ENCODE measurements at regions not wholly inside any gene's neighbourhood (a gene's known extent, or its start where the extent isn't known, plus 50 kb on each side); places are given as distances from the start of the nearest gene placed in this dataset.

DNA sequence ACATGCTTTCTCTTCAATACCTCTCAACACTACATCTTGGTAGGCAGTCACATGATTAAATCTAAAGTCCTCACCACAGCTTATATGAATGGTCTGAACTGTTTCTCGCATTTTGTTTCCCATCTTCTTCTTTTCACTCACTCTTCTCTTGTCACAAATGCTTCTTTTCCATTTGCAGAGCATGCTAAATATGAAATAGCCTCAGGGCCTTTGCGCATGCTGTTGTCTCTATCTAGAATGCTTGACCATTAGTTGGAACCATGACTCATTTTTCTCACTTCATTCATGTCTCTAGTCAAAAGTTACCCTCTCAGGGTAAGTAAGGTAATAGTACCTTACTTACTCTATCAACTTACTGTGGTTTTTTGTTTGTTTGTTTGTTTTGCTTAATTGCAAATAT, 239.7 kb downstream of the PTPRC start:
- no peak overlapping the region for H3K27ac ChIP-seq
- no peaks in the 10 kb centered on the region for H3K36me3 ChIP-seq
- H3K4me1 ChIP-seq: no peaks in the 10 kb centered on the region
- H3K27me3 ChIP-seq: no peaks in the 10 kb centered on the region
- no peak overlapping the region for H3K4me3 ChIP-seq
- no peak for TF ChIP-seq POLR2A (IDR thresholded peaks at IDR 0.05)
- TF ChIP-seq, protein P1, sequence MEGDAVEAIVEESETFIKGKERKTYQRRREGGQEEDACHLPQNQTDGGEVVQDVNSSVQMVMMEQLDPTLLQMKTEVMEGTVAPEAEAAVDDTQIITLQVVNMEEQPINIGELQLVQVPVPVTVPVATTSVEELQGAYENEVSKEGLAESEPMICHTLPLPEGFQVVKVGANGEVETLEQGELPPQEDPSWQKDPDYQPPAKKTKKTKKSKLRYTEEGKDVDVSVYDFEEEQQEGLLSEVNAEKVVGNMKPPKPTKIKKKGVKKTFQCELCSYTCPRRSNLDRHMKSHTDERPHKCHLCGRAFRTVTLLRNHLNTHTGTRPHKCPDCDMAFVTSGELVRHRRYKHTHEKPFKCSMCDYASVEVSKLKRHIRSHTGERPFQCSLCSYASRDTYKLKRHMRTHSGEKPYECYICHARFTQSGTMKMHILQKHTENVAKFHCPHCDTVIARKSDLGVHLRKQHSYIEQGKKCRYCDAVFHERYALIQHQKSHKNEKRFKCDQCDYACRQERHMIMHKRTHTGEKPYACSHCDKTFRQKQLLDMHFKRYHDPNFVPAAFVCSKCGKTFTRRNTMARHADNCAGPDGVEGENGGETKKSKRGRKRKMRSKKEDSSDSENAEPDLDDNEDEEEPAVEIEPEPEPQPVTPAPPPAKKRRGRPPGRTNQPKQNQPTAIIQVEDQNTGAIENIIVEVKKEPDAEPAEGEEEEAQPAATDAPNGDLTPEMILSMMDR (IDR thresholded peaks at IDR 0.05): no peak
- H3K9me3 ChIP-seq: no peaks in the 10 kb centered on the region
- DNase-seq: no peak

DNA sequence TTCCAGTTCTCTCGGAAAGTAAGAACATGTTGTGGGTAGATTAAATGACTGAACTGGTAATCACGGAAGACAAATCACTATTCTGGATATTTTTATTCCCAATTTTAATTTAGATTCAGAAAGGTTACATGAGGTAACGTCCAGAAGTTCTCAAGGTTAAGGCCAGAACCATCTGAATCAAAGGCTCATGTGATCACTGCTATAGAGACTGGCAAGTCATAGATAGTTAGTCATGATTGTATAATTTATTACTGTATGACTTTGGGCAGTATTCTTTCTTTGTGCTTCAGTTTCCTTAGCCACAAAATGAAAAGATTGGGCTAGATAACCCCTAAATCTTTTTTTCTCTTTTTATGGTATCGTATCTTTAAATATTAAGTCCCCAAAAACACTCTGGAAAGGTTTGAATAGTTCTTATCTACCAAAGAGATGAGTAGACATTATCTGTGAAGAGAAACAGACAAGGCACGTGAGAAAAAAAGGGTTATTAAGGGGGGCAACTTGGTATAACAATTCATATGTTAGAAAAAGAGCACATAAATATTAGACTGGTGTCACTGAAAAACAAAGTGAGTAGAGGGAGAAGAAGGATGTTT, 241.0 kb downstream of the PTPRC start:
- no peaks in the 10 kb centered on the region for H3K9me3 ChIP-seq
- no peaks in the 10 kb centered on the region for H3K27me3 ChIP-seq
- no peak overlapping the region for H3K4me3 ChIP-seq
- no peak for TF ChIP-seq POLR2A (IDR thresholded peaks at IDR 0.05)
- TF ChIP-seq, protein P1 (IDR thresholded peaks at IDR 0.05): no peak
- H3K27ac ChIP-seq: no peak overlapping the region
- no peak for DNase-seq
- no peaks in the 10 kb centered on the region for H3K36me3 ChIP-seq
- H3K4me1 ChIP-seq: no peaks in the 10 kb centered on the region

DNA sequence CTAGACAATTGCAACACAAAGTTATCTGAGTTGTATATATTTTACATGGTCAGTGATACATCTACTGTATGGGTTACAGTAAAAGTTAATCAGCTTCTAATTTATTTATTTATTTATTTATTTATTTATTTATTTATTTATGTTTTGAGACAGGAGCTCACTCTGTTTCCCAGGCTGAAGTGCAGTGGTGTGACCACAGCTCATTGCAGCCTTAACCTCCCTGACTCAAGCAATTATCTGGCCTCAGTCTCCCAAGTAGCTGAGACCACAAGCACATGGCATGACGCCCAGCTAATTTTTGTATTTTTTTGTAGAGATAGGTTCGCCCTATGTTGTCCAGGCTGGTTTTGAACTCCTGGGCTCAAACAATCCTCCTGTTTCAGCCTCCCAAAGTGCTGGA, 241.6 kb downstream of the PTPRC start:
- H3K9me3 ChIP-seq: no peaks in the 10 kb centered on the region
- H3K36me3 ChIP-seq: no peaks in the 10 kb centered on the region
- no peak overlapping the region for H3K27ac ChIP-seq
- H3K27me3 ChIP-seq: no peaks in the 10 kb centered on the region
- H3K4me1 ChIP-seq: no peaks in the 10 kb centered on the region
- TF ChIP-seq, protein P1 (IDR thresholded peaks at IDR 0.05): no peak
- no peak for TF ChIP-seq POLR2A (IDR thresholded peaks at IDR 0.05)
- no peak overlapping the region for H3K4me3 ChIP-seq
- DNase-seq: no peak

DNA sequence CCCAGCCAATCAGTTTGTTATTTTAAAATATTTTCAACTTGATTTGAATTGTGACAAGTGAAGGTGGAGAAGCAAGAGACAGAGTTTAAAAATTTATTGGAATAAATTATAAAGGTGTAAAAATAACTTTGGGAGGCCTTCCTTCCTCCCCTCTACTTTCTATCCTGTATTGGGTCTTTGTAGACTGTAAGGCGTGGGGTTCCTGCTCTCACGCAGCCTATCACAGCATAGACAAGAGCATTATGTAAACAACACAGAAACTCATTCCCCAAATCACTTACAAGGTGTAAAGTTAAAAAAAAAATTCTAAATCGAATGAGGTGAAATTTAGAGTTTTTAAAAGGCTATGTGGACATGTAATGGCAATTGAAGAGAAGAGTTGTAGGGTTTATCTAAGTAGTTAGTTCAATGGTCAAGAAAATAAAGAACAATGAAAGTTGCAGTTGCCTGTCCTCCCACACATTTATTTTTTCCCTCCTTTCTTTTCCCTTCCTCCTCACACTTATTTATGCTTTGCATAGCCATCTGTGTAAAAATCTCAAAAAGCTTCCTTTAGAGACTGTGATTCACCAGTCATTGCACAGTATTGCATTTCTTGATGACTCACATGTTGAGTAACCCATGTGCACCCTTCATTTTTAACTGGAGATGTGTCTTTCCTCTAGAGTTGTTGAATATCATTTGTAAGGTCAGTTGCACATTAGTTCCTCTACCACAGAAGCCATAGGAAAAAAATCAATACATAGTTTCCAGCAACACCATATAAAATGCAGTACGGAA, 242.2 kb downstream of the PTPRC start:
- no peaks in the 10 kb centered on the region for H3K27me3 ChIP-seq
- no peak overlapping the region for H3K27ac ChIP-seq
- H3K4me3 ChIP-seq: no peak overlapping the region
- H3K9me3 ChIP-seq: no peaks in the 10 kb centered on the region
- H3K36me3 ChIP-seq: no peaks in the 10 kb centered on the region
- no peaks in the 10 kb centered on the region for H3K4me1 ChIP-seq
- no peak for DNase-seq
- TF ChIP-seq, protein P1 (IDR thresholded peaks at IDR 0.05): no peak
- no peak for TF ChIP-seq POLR2A (IDR thresholded peaks at IDR 0.05)

DNA sequence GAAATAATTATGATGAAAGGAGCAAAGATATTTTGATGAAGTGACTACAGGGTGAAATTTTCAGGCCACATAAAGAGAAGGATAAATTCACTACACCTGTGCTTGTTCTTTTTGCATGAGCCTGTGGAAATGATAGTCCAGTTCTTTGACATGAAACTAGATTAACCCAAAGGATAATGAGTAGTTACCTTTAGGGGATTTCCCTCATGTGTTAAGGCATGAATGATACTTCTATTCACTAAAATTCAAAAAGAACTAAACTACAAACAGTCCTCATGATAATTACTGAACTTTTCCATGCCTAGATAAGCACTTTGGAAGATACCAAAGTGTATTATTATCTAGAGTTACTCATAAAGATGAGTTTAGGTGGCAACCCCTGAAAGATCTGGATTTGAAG, 244.3 kb downstream of the PTPRC start:
- no peak for DNase-seq
- no peak overlapping the region for H3K27ac ChIP-seq
- no peaks in the 10 kb centered on the region for H3K4me1 ChIP-seq
- TF ChIP-seq POLR2A (IDR thresholded peaks at IDR 0.05): no peak
- TF ChIP-seq, protein P1 (IDR thresholded peaks at IDR 0.05): no peak
- no peak overlapping the region for H3K4me3 ChIP-seq
- no peaks in the 10 kb centered on the region for H3K36me3 ChIP-seq
- H3K9me3 ChIP-seq: no peaks in the 10 kb centered on the region
- no peaks in the 10 kb centered on the region for H3K27me3 ChIP-seq

All from Peyer's patch (tissue), 4 donors.